ENCODE measurements at regions not wholly inside any gene's neighbourhood (a gene's known extent, or its start where the extent isn't known, plus 50 kb on each side); places are given as distances from the start of the nearest gene placed in this dataset.

DNA sequence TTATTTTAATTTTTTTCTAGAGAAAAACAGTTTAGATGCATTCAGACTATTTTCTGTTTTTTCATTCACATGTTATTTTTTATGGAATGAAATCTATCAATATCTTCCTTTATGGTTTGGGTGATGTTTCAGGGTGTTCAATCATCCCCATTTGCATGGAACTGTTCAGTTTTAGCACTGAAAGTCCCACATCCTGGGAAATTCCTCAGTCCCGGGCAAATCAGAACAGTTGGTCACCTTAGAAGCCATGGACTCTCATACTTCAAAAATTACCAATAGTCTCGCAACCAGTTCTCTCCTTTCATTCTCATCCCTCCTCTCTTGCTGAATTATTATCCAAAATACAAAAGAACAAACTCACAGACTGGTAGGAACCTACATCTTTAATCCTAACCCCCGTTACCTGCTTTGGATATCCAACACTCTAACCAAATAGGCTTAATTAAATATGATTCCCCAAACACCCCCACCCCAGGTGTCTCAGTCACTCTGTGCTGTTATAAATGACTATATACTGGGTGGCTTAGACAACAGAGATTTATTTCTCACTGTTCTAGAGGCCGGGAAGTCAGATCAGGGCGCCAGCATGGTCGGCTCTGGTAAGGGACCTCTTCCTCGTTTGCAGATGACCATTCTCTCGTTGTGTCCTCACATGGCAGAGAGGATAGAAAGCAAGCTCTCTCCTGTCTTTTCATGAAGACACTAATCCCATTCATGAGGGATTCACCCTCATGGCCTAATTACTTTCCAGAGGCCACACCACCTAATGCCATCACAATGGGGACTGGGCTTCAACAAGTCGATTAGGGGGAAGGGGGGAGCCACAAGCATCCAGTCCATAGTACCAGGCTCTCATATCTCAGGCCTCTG, 57.7 kb upstream of the SLC1A4 start:
- H3K9me3 ChIP-seq (ENCODE audit: low read length), result no peaks in the 10 kb centered on the region
- intact Hi-C loops (cut with micrococcal nuclease), result no loop called here
- H3K27ac ChIP-seq (ENCODE audit: low read length), result no peak overlapping the region
- no peak for DNase-seq
- ATAC-seq, result no peak
- H3K9ac ChIP-seq (ENCODE audit: low read length), result no peak overlapping the region
- BruUV-seq (replicated peaks), result no TSS peak
- H3K79me2 ChIP-seq (ENCODE audit: low read length), result no peaks in the 10 kb centered on the region
- no peak overlapping the region for H3K4me3 ChIP-seq (ENCODE audit: low read length)
- TF ChIP-seq EZH2phosphoT487 (IDR thresholded peaks at IDR 0.05; ENCODE audit: borderline replicate concordance, low read length) (no peak), EZH2 (IDR thresholded peaks at IDR 0.05; ENCODE audit: low read length, unreplicated experiment) (no peak)
- TF ChIP-seq, protein P1, sequence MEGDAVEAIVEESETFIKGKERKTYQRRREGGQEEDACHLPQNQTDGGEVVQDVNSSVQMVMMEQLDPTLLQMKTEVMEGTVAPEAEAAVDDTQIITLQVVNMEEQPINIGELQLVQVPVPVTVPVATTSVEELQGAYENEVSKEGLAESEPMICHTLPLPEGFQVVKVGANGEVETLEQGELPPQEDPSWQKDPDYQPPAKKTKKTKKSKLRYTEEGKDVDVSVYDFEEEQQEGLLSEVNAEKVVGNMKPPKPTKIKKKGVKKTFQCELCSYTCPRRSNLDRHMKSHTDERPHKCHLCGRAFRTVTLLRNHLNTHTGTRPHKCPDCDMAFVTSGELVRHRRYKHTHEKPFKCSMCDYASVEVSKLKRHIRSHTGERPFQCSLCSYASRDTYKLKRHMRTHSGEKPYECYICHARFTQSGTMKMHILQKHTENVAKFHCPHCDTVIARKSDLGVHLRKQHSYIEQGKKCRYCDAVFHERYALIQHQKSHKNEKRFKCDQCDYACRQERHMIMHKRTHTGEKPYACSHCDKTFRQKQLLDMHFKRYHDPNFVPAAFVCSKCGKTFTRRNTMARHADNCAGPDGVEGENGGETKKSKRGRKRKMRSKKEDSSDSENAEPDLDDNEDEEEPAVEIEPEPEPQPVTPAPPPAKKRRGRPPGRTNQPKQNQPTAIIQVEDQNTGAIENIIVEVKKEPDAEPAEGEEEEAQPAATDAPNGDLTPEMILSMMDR (conservative IDR thresholded peaks at IDR 0.05; ENCODE audit: low read depth, low read length), result no peak
- no peaks in the 10 kb centered on the region for H3K9me2 ChIP-seq (replicated peaks; ENCODE audit: low read length)
- no peaks in the 10 kb centered on the region for H3K36me3 ChIP-seq (ENCODE audit: low read depth, low read length)
- ChIA-PET CTCF (no interaction called here), POLR2A (ENCODE audit: unreplicated experiment) (no interaction called here)
- peaks cover 9% of the 10 kb centered on the region; the same call in 1 of the 2 replicates for H3K27me3 ChIP-seq (ENCODE audit: low read length)
- no peaks in the 10 kb centered on the region for H4K20me1 ChIP-seq (ENCODE audit: low read length)
- no peak overlapping the region for H3K4me2 ChIP-seq (ENCODE audit: low read length)
- H3F3A ChIP-seq (ENCODE audit: low read length, unreplicated experiment), result no peaks in the 10 kb centered on the region
- H2AFZ ChIP-seq (ENCODE audit: low read length), result no peak overlapping the region
- H3K4me1 ChIP-seq (ENCODE audit: insufficient read depth, low read length), result no peaks in the 10 kb centered on the region

DNA sequence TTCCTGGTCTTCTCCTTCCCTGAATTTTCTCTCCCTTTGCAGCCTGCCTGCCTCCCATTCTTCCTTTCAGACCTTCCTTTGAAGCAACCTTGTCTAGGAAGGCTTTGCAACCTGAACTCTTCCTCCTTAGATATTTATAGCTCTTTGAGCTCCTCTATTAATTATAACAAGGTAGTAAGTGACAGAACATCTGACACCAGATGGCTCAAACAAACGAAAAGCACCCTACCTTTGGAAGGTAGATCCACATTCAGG, 57.2 kb upstream of the SLC1A4 start:
- no peaks in the 10 kb centered on the region for H3K36me3 ChIP-seq (ENCODE audit: low read depth, low read length)
- no peak overlapping the region for H2AFZ ChIP-seq (ENCODE audit: low read length)
- H3K4me1 ChIP-seq (ENCODE audit: insufficient read depth, low read length), result no peaks in the 10 kb centered on the region
- no peak overlapping the region for H3K4me3 ChIP-seq (ENCODE audit: low read length)
- H3K9me3 ChIP-seq (ENCODE audit: low read length), result no peaks in the 10 kb centered on the region
- ATAC-seq (no peak), DNase-seq (no peak)
- H3K9me2 ChIP-seq (replicated peaks; ENCODE audit: low read length), result no peaks in the 10 kb centered on the region
- no peak overlapping the region for H3K4me2 ChIP-seq (ENCODE audit: low read length)
- intact Hi-C loops (cut with micrococcal nuclease), result no loop called here
- no TSS peak for BruUV-seq (replicated peaks)
- TF ChIP-seq, protein P1 (conservative IDR thresholded peaks at IDR 0.05; ENCODE audit: low read depth, low read length), result no peak
- TF ChIP-seq EZH2phosphoT487 (IDR thresholded peaks at IDR 0.05; ENCODE audit: borderline replicate concordance, low read length) (no peak), EZH2 (IDR thresholded peaks at IDR 0.05; ENCODE audit: low read length, unreplicated experiment) (no peak)
- no peaks in the 10 kb centered on the region for H3F3A ChIP-seq (ENCODE audit: low read length, unreplicated experiment)
- H4K20me1 ChIP-seq (ENCODE audit: low read length), result no peaks in the 10 kb centered on the region
- H3K9ac ChIP-seq (ENCODE audit: low read length), result no peak overlapping the region
- no peaks in the 10 kb centered on the region for H3K79me2 ChIP-seq (ENCODE audit: low read length)
- ChIA-PET POLR2A (ENCODE audit: unreplicated experiment) (interaction anchor here (0.6 kb wide), 1 partner anchor 56 kb away, joined by 4 read pairs; no protein-coding TSS in a partner anchor), CTCF (no interaction called here)
- peaks cover 9% of the 10 kb centered on the region; the same call in 1 of the 2 replicates for H3K27me3 ChIP-seq (ENCODE audit: low read length)
- no peak overlapping the region for H3K27ac ChIP-seq (ENCODE audit: low read length)

Data from PC-3 (cell line).